Right atrium auricular region (tissue), 2 donors: ENCODE measurements at regions not wholly inside any gene's neighbourhood (a gene's known extent, or its start where the extent isn't known, plus 50 kb on each side); places are given as distances from the start of the nearest gene placed in this dataset.

ENCODE experiments used
- DNase-seq: peaks from one replicate; pipeline ENCODE4 v3.0.0-alpha.2; 2019; ENCODE audit warnings: low spot score
- H3K27ac ChIP-seq, 2 donors: fragments of 200-600 bp; sonication (generic); 1 replicate in 1 of 2; 2 replicates in 1 of 2; pipeline ENCODE4 v1.5.1; 2016 to 2019
- H3K27me3 ChIP-seq, 2 donors: fragments of 200-600 bp; sonication (generic); one replicate each; pipeline versions ENCODE4 v1.5.1 to v1.6.0; 2017 to 2019
- H3K36me3 ChIP-seq: fragments of 200-600 bp; sonication (generic); one replicate; pipeline ENCODE4 v1.5.1; 2016
- H3K4me1 ChIP-seq, 2 donors: fragments of 200-600 bp; sonication (generic); one replicate each; pipeline versions ENCODE4 v1.5.1 to v1.6.0; 2017 to 2019
- H3K4me3 ChIP-seq, 2 donors: fragments of 200-600 bp; sonication (generic); 1 replicate in 1 of 2; 2 replicates in 1 of 2; pipeline ENCODE4 v1.5.1; 2017 to 2019; ENCODE audit warnings: mild to moderate bottlenecking in 1 of 2, moderate library complexity in 1 of 2
- H3K9me3 ChIP-seq, 2 donors: fragments of 200-600 bp; sonication (generic); one replicate each; pipeline ENCODE4 v1.5.1; 2019
- CTCF ChIP-seq, 2 donors: fragments of 200-600 bp; sonication (generic); IDR thresholded peaks; one replicate each; pipeline ENCODE4 v1.5.1; 2019; ENCODE audit warnings: antibody characterized with exemption in 2 of 2

- no peak for TF ChIP-seq CTCF (IDR thresholded peaks at IDR 0.05)
- H3K27me3 ChIP-seq, result no peaks in the 10 kb centered on the region
Measured at GRCh38 chr4:110982486-110982885, 359.6 kb upstream of the PITX2 start.

GRCh38 chr4:110988722-110989121 lies 365.8 kb upstream of the PITX2 start:
- no peak overlapping the region for H3K27ac ChIP-seq
- no peaks in the 10 kb centered on the region for H3K36me3 ChIP-seq
- no peaks in the 10 kb centered on the region for H3K4me1 ChIP-seq
- no peak for DNase-seq
- H3K27me3 ChIP-seq, result no peaks in the 10 kb centered on the region
- TF ChIP-seq CTCF (IDR thresholded peaks at IDR 0.05), result no peak
- no peak overlapping the region for H3K4me3 ChIP-seq
- no peaks in the 10 kb centered on the region for H3K9me3 ChIP-seq

More at GRCh38 chr4:110982486-110982885, 359.6 kb upstream of the PITX2 start:
- Histone ChIP-seq H3K9me3 (no peaks in the 10 kb centered on the region), H3K4me3 (no peak overlapping the region), H3K4me1 (no peaks in the 10 kb centered on the region), H3K27ac (no peak overlapping the region), H3K36me3 (no peaks in the 10 kb centered on the region)
- no peak for DNase-seq

GRCh38 chr4:110989125-110989524 lies 366.2 kb upstream of the PITX2 start:
- Histone ChIP-seq H3K27ac (no peak overlapping the region), H3K9me3 (no peaks in the 10 kb centered on the region), H3K4me3 (no peak overlapping the region), H3K36me3 (no peaks in the 10 kb centered on the region), H3K27me3 (no peaks in the 10 kb centered on the region), H3K4me1 (no peaks in the 10 kb centered on the region)
- no peak for TF ChIP-seq CTCF (IDR thresholded peaks at IDR 0.05)
- DNase-seq, result no peak

DNA sequence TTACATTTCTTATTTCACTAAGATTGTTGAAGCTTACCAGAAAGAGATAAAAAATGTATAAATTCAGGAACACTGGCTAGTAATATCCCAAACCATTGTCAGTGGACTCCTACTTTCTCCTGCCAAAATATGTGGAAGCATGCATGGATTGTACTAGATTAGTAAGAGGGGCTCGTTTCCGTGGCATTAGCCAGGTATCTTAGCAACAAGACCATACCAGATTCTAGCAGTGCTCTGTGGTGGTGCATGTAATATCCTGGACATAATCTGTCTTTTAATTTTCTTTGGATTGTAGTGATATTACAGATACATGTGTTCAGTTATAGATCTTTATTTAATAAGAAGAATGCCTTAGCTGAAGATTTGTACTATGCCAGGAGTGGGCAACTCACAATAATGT lies 371.9 kb upstream of the PITX2 start:
- H3K4me1 ChIP-seq, result no peaks in the 10 kb centered on the region
- H3K36me3 ChIP-seq, result no peaks in the 10 kb centered on the region
- no peak overlapping the region for H3K4me3 ChIP-seq
- no peak overlapping the region for H3K27ac ChIP-seq
- TF ChIP-seq CTCF (IDR thresholded peaks at IDR 0.05), result no peak
- no peak for DNase-seq
- H3K9me3 ChIP-seq, result no peaks in the 10 kb centered on the region
- no peaks in the 10 kb centered on the region for H3K27me3 ChIP-seq

- no peaks in the 10 kb centered on the region for H3K36me3 ChIP-seq
- no peaks in the 10 kb centered on the region for H3K27me3 ChIP-seq
- H3K4me3 ChIP-seq, result no peak overlapping the region
- H3K4me1 ChIP-seq, result no peaks in the 10 kb centered on the region
- H3K27ac ChIP-seq, result no peak overlapping the region
- no peak for DNase-seq
- TF ChIP-seq CTCF (IDR thresholded peaks at IDR 0.05), result no peak
- no peaks in the 10 kb centered on the region for H3K9me3 ChIP-seq
Measured at GRCh38 chr4:110998320-110998719, 375.4 kb upstream of the PITX2 start.

GRCh38 chr4:111011458-111011857 lies 388.6 kb upstream of the PITX2 start:
- no peaks in the 10 kb centered on the region for H3K4me1 ChIP-seq
- no peak for TF ChIP-seq CTCF (IDR thresholded peaks at IDR 0.05)
- no peaks in the 10 kb centered on the region for H3K27me3 ChIP-seq
- DNase-seq, result no peak
- H3K4me3 ChIP-seq, result no peak overlapping the region
- no peaks in the 10 kb centered on the region for H3K9me3 ChIP-seq
- no peaks in the 10 kb centered on the region for H3K36me3 ChIP-seq
- no peak overlapping the region for H3K27ac ChIP-seq
